ENCODE measurements at regions not wholly inside any gene's neighbourhood (a gene's known extent, or its start where the extent isn't known, plus 50 kb on each side); places are given as distances from the start of the nearest gene placed in this dataset.

DNA sequence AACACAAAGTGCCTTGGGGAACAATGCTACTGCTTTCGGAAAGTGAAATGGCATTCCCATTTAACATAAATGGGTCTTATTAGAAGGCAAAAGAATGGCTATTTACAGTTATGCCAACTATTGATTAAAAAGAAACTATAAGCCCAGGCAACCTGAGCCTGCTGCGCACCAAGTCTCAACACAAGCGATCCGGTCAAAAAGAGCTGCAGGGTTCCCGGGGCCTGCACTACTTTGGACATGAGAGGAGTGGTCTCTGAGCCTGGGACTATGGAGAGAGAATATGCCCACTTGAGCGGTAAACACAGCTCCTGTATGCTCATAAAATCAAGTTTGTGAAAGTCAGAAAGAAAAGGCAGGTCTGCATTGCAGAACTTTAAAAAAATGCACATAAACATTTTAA, 660.7 kb downstream of the EFNA5 start:
- TF ChIP-seq, protein P1, sequence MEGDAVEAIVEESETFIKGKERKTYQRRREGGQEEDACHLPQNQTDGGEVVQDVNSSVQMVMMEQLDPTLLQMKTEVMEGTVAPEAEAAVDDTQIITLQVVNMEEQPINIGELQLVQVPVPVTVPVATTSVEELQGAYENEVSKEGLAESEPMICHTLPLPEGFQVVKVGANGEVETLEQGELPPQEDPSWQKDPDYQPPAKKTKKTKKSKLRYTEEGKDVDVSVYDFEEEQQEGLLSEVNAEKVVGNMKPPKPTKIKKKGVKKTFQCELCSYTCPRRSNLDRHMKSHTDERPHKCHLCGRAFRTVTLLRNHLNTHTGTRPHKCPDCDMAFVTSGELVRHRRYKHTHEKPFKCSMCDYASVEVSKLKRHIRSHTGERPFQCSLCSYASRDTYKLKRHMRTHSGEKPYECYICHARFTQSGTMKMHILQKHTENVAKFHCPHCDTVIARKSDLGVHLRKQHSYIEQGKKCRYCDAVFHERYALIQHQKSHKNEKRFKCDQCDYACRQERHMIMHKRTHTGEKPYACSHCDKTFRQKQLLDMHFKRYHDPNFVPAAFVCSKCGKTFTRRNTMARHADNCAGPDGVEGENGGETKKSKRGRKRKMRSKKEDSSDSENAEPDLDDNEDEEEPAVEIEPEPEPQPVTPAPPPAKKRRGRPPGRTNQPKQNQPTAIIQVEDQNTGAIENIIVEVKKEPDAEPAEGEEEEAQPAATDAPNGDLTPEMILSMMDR (tag by site-specific recombination; IDR thresholded peaks at IDR 0.05): no peak
- TF ChIP-seq ZNF155 (tag by site-specific recombination; IDR thresholded peaks at IDR 0.05): no peak
- no peak for TF ChIP-seq ZNF561 (tag by site-specific recombination; IDR thresholded peaks at IDR 0.05; ENCODE audit: borderline replicate concordance)
- no peak for TF ChIP-seq ZNF138 (tag by site-specific recombination; IDR thresholded peaks at IDR 0.05; ENCODE audit: borderline replicate concordance)
- TF ChIP-seq, protein P2, sequence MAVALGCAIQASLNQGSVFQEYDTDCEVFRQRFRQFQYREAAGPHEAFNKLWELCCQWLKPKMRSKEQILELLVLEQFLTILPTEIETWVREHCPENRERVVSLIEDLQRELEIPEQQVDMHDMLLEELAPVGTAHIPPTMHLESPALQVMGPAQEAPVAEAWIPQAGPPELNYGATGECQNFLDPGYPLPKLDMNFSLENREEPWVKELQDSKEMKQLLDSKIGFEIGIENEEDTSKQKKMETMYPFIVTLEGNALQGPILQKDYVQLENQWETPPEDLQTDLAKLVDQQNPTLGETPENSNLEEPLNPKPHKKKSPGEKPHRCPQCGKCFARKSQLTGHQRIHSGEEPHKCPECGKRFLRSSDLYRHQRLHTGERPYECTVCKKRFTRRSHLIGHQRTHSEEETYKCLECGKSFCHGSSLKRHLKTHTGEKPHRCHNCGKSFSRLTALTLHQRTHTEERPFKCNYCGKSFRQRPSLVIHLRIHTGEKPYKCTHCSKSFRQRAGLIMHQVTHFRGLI (tag by site-specific recombination; IDR thresholded peaks at IDR 0.05): no peak
- no peak for TF ChIP-seq ZNF501 (tag by site-specific recombination; IDR thresholded peaks at IDR 0.05)
- TF ChIP-seq ZNF274 (IDR thresholded peaks at IDR 0.05; ENCODE audit: low read length): no peak
- no peak for TF ChIP-seq ZNF274 (tag by site-specific recombination; IDR thresholded peaks at IDR 0.05; ENCODE audit: borderline replicate concordance)
- no peak for TF ChIP-seq ZNF24 (tag by site-specific recombination; IDR thresholded peaks at IDR 0.05)
- TF ChIP-seq GLI4 (tag by site-specific recombination; IDR thresholded peaks at IDR 0.05): no peak
- TF ChIP-seq IKZF3 (tag by site-specific recombination; IDR thresholded peaks at IDR 0.05): no peak

Measured in HEK293 (cell line).